ENCODE measurements at regions not wholly inside any gene's neighbourhood (a gene's known extent, or its start where the extent isn't known, plus 50 kb on each side); places are given as distances from the start of the nearest gene placed in this dataset.

DNA sequence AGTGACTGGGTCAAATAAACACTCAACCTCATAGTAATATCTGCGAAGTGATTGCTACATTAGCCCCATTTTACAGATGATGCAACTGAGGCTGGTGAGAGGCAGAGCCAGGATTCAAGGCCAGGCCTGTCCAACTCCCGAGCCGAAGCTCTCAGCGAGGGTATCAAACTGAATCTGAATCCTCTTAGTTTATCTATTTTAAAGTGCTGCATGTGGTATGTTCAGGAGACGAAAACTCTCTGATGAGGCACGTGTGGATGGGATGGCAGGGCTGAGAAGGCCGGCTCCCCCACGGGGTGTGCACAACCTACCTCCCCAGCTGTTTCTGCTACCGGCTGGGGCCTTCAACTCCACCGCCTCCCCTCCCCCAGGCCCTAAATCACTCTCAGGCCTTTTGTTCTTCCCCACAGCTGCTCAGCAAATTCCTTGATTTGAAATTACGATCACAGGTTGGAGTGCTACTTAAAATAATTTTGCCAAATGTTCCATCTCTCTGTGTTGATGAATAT, 171.8 kb downstream of the TOMM20 start (continued):
- TF ChIP-seq RCOR1 (IDR thresholded peaks at IDR 0.05; ENCODE audit: borderline replicate concordance in 1 of 2, low read depth in 2 of 2, low read length in 2 of 2) = peak in 1 of 2 experiments; percentile 95; a peak in 3 of 4 replicates

DNA sequence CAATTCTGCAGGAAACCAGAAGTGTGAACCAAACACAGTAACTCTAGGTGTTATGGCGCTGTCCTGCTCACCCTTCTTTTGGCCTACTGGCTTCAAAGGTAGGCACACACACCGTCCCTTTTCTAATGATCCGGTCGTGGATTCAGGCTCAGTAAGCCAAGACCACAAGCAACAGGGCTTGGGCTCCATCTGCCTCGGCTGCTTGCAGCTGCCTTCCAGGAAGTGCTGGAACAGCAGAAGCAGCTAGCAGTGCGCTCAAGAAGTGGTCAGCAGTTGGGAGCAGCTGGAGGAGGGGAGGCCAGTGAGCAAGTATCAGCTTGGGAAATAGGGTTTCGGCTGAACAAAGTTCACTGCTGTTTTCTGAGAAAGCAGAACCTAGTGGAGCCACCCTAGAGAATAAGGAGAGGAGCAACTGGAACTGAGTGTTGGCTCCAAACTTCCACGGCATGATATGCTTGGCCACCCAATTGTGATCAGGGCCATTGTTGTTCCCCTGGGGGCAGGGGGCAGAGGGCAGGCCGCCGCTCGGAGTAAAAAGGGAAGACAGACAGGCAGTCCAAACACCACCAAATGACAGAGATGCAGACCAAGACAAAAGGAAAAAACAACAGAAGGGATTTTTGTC, 173.4 kb downstream of the TOMM20 start:
- no peak for FAIRE-seq
- Histone ChIP-seq H2AFZ (ENCODE audit: low read depth, low read length) (peak overlapping the region; percentile 83), H3K79me2 (ENCODE audit: control insufficient read depth, insufficient read depth, low read length) (no peaks in the 10 kb centered on the region), H3K4me3 (no peak overlapping the region), H3K27ac (ENCODE audit: extremely low read depth, low read depth, low read length) (peak overlapping the region; percentile 31; the same call in 2 of the 3 replicates), H3K9me3 (replicated peaks; ENCODE audit: control insufficient read depth, insufficient read depth, low read depth, low read length) (no peaks in the 10 kb centered on the region), H3K4me1 (replicated peaks in 1 of 2; ENCODE audit: control insufficient read depth in 2 of 2, insufficient read depth in 2 of 2, low read length in 2 of 2) (peaks cover 36 to 51% of the 10 kb centered on the region in 2 experiments), H3K9me1 (ENCODE audit: control insufficient read depth, insufficient read depth, low read length) (no peaks in the 10 kb centered on the region), H3K4me2 (ENCODE audit: insufficient read depth, low read length) (peak overlapping the region; percentile 8), H3K36me3 (ENCODE audit: control insufficient read depth, insufficient read depth, low read length) (no peaks in the 10 kb centered on the region), H3K27me3 (ENCODE audit: control insufficient read depth in 2 of 2, insufficient read depth in 2 of 2, low read length in 2 of 2) (no peaks in the 10 kb centered on the region), H3K9ac (ENCODE audit: insufficient read depth in 1 of 2, low read depth in 2 of 2, low read length in 2 of 2) (peak overlapping the region; percentile 6 to 85; a peak in 3 of 4 replicates), H4K20me1 (replicated peaks; ENCODE audit: control insufficient read depth, insufficient read depth, low read length) (no peaks in the 10 kb centered on the region)
- ATAC-seq = peak; percentile 18; the same call in 2 of the 3 replicates
- ChIA-PET POLR2A (interaction anchor here (0.6 to 3.1 kb wide), 5 partner anchors 11 to 80 kb away, joined by 3 to 7 read pairs (median 4); no protein-coding TSS in a partner anchor), CTCF (ENCODE audit: low intra/inter-chr PET ratio) (no interaction called here)
- no TSS peak for BruUV-seq (replicated peaks)
- peak in 2 of 4 experiments; percentile 37 to 62 for DNase-seq (ENCODE audit: extremely low read depth in 1 of 4, low spot score in 3 of 4)
- in situ Hi-C loops (cut with MboI) = no loop called here
- WGBS (ENCODE audit: insufficient coverage, low coverage, missing lambda C conversion rate) = 52% methylated on average over 11 of the region's 11 CpGs
- intact Hi-C loops (cut with micrococcal nuclease) = loop anchor here (5.0 kb wide), 1 partner anchor 233 kb away; no protein-coding TSS in a partner anchor
- TF ChIP-seq ZSCAN29 (IDR thresholded peaks at IDR 0.05) (no peak), NRF1 (conservative IDR thresholded peaks at IDR 0.05 in 1 of 2, IDR thresholded peaks at IDR 0.05 in 1 of 2) (0 out of 4 replicates have a peak, but pooled peaks of 1 of the 2 experiments have one; percentile 11), ERF (CRISPR knock-in tag; IDR thresholded peaks at IDR 0.05) (0 out of 2 replicates have a peak, but pooled peaks have one; percentile 7), RUNX1 (IDR thresholded peaks at IDR 0.05; ENCODE audit: low read depth) (no peak), JUND (IDR thresholded peaks at IDR 0.05; ENCODE audit: borderline replicate concordance, low read depth, low read length) (no peak), JUND (tag; IDR thresholded peaks at IDR 0.05; ENCODE audit: borderline replicate concordance, low read depth, low read length) (peak; percentile 49; the same call in 1 of the 3 replicates), RBM25 (IDR thresholded peaks at IDR 0.05; ENCODE audit: low read depth, low read length, severe bottlenecking) (no peak), ZNF766 (CRISPR knock-in tag; conservative IDR thresholded peaks at IDR 0.05) (peak; percentile 51; the same call in 1 of the 2 replicates), ZNF316 (IDR thresholded peaks at IDR 0.05) (no peak), PHB (CRISPR knock-in tag; IDR thresholded peaks at IDR 0.05) (no peak), GTF2E2 (tag; IDR thresholded peaks at IDR 0.05) (0 out of 2 replicates have a peak, but pooled peaks have one; percentile 8), CTBP1 (IDR thresholded peaks at IDR 0.05; ENCODE audit: borderline replicate concordance) (0 out of 2 replicates have a peak, but pooled peaks have one; percentile 35), FOXM1 (IDR thresholded peaks at IDR 0.05; ENCODE audit: low read depth) (no peak), FOXM1 (CRISPR knock-in tag; IDR thresholded peaks at IDR 0.05; ENCODE audit: low read depth) (no peak), NR2C2 (CRISPR knock-in tag; IDR thresholded peaks at IDR 0.05) (no peak), NR2C2 (tag; IDR thresholded peaks at IDR 0.05) (peak; percentile 18; the same call in 1 of the 2 replicates)
- TF ChIP-seq, protein P1, sequence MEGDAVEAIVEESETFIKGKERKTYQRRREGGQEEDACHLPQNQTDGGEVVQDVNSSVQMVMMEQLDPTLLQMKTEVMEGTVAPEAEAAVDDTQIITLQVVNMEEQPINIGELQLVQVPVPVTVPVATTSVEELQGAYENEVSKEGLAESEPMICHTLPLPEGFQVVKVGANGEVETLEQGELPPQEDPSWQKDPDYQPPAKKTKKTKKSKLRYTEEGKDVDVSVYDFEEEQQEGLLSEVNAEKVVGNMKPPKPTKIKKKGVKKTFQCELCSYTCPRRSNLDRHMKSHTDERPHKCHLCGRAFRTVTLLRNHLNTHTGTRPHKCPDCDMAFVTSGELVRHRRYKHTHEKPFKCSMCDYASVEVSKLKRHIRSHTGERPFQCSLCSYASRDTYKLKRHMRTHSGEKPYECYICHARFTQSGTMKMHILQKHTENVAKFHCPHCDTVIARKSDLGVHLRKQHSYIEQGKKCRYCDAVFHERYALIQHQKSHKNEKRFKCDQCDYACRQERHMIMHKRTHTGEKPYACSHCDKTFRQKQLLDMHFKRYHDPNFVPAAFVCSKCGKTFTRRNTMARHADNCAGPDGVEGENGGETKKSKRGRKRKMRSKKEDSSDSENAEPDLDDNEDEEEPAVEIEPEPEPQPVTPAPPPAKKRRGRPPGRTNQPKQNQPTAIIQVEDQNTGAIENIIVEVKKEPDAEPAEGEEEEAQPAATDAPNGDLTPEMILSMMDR (IDR thresholded peaks at IDR 0.05 in 2 of 3, conservative IDR thresholded peaks at IDR 0.05 in 1 of 3; ENCODE audit: insufficient read depth in 2 of 3, low read depth in 1 of 3, low read length in 3 of 3) = no peak
- TF ChIP-seq, protein P2, sequence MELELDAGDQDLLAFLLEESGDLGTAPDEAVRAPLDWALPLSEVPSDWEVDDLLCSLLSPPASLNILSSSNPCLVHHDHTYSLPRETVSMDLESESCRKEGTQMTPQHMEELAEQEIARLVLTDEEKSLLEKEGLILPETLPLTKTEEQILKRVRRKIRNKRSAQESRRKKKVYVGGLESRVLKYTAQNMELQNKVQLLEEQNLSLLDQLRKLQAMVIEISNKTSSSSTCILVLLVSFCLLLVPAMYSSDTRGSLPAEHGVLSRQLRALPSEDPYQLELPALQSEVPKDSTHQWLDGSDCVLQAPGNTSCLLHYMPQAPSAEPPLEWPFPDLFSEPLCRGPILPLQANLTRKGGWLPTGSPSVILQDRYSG (tag; conservative IDR thresholded peaks at IDR 0.05; ENCODE audit: low read depth) = 0 out of 2 replicates have a peak, but pooled peaks have one; percentile 32

Measured in K562 (cell line).